ENCODE measurements at regions not wholly inside any gene's neighbourhood (a gene's known extent, or its start where the extent isn't known, plus 50 kb on each side); places are given as distances from the start of the nearest gene placed in this dataset.

DNA sequence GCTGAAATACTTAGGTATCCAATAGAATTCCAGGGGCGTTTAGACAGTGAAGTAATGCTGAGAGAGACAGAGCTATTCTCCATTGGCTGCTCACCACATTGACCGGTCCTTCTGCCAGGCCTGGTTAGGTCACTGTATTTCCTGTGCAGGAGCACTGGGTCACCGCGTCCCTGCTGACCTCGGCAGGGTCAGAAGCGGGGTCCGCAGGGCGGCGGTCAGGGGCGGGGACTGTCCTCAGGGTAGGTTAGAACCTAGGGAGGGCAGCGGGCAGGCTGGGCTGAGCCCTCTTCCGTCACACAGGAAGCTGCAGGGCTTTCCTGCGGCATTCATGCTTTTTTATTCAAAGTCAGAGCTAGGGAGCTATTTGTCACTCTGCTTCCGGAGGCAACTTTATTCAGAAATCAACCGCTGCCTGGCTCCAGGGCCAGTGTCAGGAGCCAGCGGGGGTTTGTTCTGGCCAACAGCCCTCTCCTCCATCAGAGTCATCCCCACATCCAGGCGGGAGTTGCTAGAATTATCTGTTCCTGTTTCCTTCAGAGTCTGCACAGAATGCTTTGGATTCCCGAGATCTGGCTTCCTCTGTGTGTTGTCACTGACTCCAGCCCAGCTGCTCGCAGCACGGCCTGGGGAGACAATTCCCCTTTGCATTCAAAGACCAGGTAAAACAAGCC lies 81.2 kb upstream of the WASF3 start:
- TF ChIP-seq POLR2A (IDR thresholded peaks at IDR 0.05; ENCODE audit: low read depth, low read length) = no peak
- TF ChIP-seq, protein P1, sequence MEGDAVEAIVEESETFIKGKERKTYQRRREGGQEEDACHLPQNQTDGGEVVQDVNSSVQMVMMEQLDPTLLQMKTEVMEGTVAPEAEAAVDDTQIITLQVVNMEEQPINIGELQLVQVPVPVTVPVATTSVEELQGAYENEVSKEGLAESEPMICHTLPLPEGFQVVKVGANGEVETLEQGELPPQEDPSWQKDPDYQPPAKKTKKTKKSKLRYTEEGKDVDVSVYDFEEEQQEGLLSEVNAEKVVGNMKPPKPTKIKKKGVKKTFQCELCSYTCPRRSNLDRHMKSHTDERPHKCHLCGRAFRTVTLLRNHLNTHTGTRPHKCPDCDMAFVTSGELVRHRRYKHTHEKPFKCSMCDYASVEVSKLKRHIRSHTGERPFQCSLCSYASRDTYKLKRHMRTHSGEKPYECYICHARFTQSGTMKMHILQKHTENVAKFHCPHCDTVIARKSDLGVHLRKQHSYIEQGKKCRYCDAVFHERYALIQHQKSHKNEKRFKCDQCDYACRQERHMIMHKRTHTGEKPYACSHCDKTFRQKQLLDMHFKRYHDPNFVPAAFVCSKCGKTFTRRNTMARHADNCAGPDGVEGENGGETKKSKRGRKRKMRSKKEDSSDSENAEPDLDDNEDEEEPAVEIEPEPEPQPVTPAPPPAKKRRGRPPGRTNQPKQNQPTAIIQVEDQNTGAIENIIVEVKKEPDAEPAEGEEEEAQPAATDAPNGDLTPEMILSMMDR (IDR thresholded peaks at IDR 0.05; ENCODE audit: extremely low read depth in 1 of 2, insufficient read depth in 1 of 2, low read depth in 1 of 2, low read length in 2 of 2) = no peak
- TF ChIP-seq, protein P2, sequence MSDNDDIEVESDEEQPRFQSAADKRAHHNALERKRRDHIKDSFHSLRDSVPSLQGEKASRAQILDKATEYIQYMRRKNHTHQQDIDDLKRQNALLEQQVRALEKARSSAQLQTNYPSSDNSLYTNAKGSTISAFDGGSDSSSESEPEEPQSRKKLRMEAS (IDR thresholded peaks at IDR 0.05; ENCODE audit: insufficient read depth, insufficient read length) = no peak
- no peak for TF ChIP-seq POLR2AphosphoS5 (IDR thresholded peaks at IDR 0.05; ENCODE audit: insufficient read depth, low read depth, low read length)
- no peak for TF ChIP-seq FOS (IDR thresholded peaks at IDR 0.05; ENCODE audit: borderline replicate concordance, insufficient read depth, low read length)

Data from endothelial cell of umbilical vein (primary cell).